H1 (cell line): ENCODE measurements at regions not wholly inside any gene's neighbourhood (a gene's known extent, or its start where the extent isn't known, plus 50 kb on each side); places are given as distances from the start of the nearest gene placed in this dataset.

Source experiments
- CTCF ChIA-PET: fragments of 300-600 bp; sonication (Branson Sonifier 250); formaldehyde crosslinking; loops from one replicate; lab custom pipeline; 2021; ENCODE audit not compliant: partially characterized antibody; lab: Charles Lee
- POLR2A ChIA-PET: fragments of 300-600 bp; sonication (Branson Sonifier 250); formaldehyde crosslinking; loops from one replicate; lab custom pipeline; 2021; ENCODE audit warnings: inconsistent platforms; ENCODE audit not compliant: partially characterized antibody; lab: Charles Lee
- DNase-seq, 2 experiments: peaks; one replicate each; pipeline versions ENCODE4 v3.0.0 to v3.0.0-alpha.2; 2010 to 2022; ENCODE audit warnings: low spot score in 2 of 2, low read depth in 1 of 2, mixed read lengths in 1 of 2
- FAIRE-seq: peaks from 2 replicates; lab custom pipeline; 2011; peaks lifted over from hg19 to GRCh38; lab: Jason Lieb, UNC
- H2AFZ ChIP-seq: 2 replicates; pipeline ENCODE4 v1.8.1; 2012; ENCODE audit warnings: low read length, inconsistent platforms
- H2AK5ac ChIP-seq: 2 replicates; pipeline ENCODE4 v1.6.1; 2013; ENCODE audit warnings: low read depth, low read length
- H2BK120ac ChIP-seq: replicated peaks from 2 replicates; pipeline ENCODE3; 2013; ENCODE audit warnings: low read depth, low read length, inconsistent platforms
- H2BK12ac ChIP-seq: 2 replicates; pipeline ENCODE4 v1.6.1; 2013; ENCODE audit warnings: low read depth, low read length
- H2BK15ac ChIP-seq: 2 replicates; pipeline ENCODE4 v1.6.1; 2013; ENCODE audit warnings: low read length
- H2BK20ac ChIP-seq: 2 replicates; pipeline ENCODE4 v1.6.1; 2013; ENCODE audit warnings: low read length
- H2BK5ac ChIP-seq: 2 replicates; pipeline ENCODE4 v1.6.1; 2013; ENCODE audit warnings: low read depth, low read length
- H3K14ac ChIP-seq: 2 replicates; pipeline ENCODE4 v1.6.1; 2013; ENCODE audit warnings: inconsistent platforms; ENCODE audit not compliant: insufficient read length
- H3K18ac ChIP-seq: 2 replicates; pipeline ENCODE4 v1.6.1; 2013; ENCODE audit warnings: low read length; ENCODE audit errors: extremely low read depth
- H3K23ac ChIP-seq: 2 replicates; pipeline ENCODE4 v1.6.1; 2013; ENCODE audit warnings: inconsistent platforms; ENCODE audit not compliant: insufficient read length
- H3K23me2 ChIP-seq: 2 replicates; pipeline ENCODE4 v1.6.1; 2013; ENCODE audit warnings: low read depth, low read length
- H3K27ac ChIP-seq: 2 replicates; pipeline ENCODE4 v1.6.1; 2011; ENCODE audit warnings: low read depth, low read length, inconsistent platforms
- H3K27me3 ChIP-seq, 4 experiments: replicated peaks in 1 of 4; 1 replicate in 1 of 4; 2 replicates in 3 of 4; pipeline versions ENCODE4 v1.6.1 to v1.8.1; 2011 to 2013; ENCODE audit warnings: low read length in 3 of 4, mild to moderate bottlenecking in 3 of 4, inconsistent platforms in 2 of 4, mixed read lengths in 2 of 4, moderate library complexity in 1 of 4; ENCODE audit not compliant: control insufficient read depth in 3 of 4, insufficient read depth in 3 of 4; ENCODE audit errors: extremely low read depth in 1 of 4
- H3K36me3 ChIP-seq, 4 experiments: 2 replicates each; pipeline versions ENCODE4 v1.6.1 to v1.8.1; 2011 to 2013; ENCODE audit warnings: mild to moderate bottlenecking in 4 of 4, low read length in 3 of 4, moderate library complexity in 2 of 4, control low read depth in 1 of 4, inconsistent platforms in 1 of 4; ENCODE audit not compliant: insufficient read depth in 4 of 4, control insufficient read depth in 2 of 4
- H3K4ac ChIP-seq: replicated peaks from 2 replicates; pipeline ENCODE3; 2013; ENCODE audit warnings: low read length, low read depth, mixed read lengths, inconsistent platforms; ENCODE audit not compliant: insufficient read length
- H3K4me1 ChIP-seq, 4 experiments: replicated peaks in 1 of 4; 1 replicate in 1 of 4; 2 replicates in 3 of 4; pipeline versions ENCODE4 v1.6.1 to v1.8.1; 2011 to 2013; ENCODE audit warnings: low read length in 3 of 4, inconsistent platforms in 2 of 4, mixed read lengths in 1 of 4; ENCODE audit not compliant: insufficient read depth in 4 of 4, control insufficient read depth in 3 of 4
- H3K4me2 ChIP-seq, 2 experiments: 2 replicates each; pipeline versions ENCODE4 v1.6.1 to v1.8.1; 2011 to 2013; ENCODE audit warnings: low read depth in 2 of 2, low read length in 2 of 2, control low read depth in 1 of 2, inconsistent platforms in 1 of 2, mild to moderate bottlenecking in 1 of 2; ENCODE audit not compliant: insufficient read depth in 1 of 2
- H3K4me3 ChIP-seq, 4 experiments: fragments of 200-600, 300-600 bp in 1 of 4; sonication (generic), shearing (Covaris generic), sonication (Bioruptor Twin) in 1 of 4; 2 replicates each; pipeline versions ENCODE4 v1.5.1 to v1.8.1; 2011 to 2016; ENCODE audit warnings: low read length in 4 of 4, low read depth in 3 of 4, control low read depth in 2 of 4, inconsistent platforms in 2 of 4, mild to moderate bottlenecking in 2 of 4, mixed read lengths in 1 of 4, moderate library complexity in 1 of 4; ENCODE audit not compliant: insufficient read depth in 2 of 4; ENCODE audit errors: extremely low read depth in 1 of 4
- H3K56ac ChIP-seq: replicated peaks from 2 replicates; pipeline ENCODE3; 2013; ENCODE audit warnings: low read depth, mild to moderate bottlenecking, mixed read lengths, low read length, inconsistent platforms; ENCODE audit not compliant: insufficient read length
- H3K79me1 ChIP-seq: 2 replicates; pipeline ENCODE4 v1.6.1; 2013; ENCODE audit warnings: low read depth, low read length, control low read depth
- H3K79me2 ChIP-seq, 2 experiments: 2 replicates each; pipeline versions ENCODE4 v1.6.1 to v1.8.1; 2012 to 2013; ENCODE audit warnings: low read length in 2 of 2, mild to moderate bottlenecking in 2 of 2, inconsistent platforms in 1 of 2; ENCODE audit not compliant: insufficient read depth in 2 of 2, control insufficient read depth in 1 of 2
- H3K9ac ChIP-seq, 4 experiments: replicated peaks in 1 of 4; 1 replicate in 1 of 4; 2 replicates in 3 of 4; pipeline versions ENCODE4 v1.6.1 to v1.8.1; 2011 to 2013; ENCODE audit warnings: low read depth in 3 of 4, low read length in 3 of 4, control low read depth in 2 of 4, mild to moderate bottlenecking in 2 of 4, moderate library complexity in 2 of 4, inconsistent platforms in 1 of 4; ENCODE audit errors: extremely low read depth in 1 of 4
- H3K9me3 ChIP-seq, 2 experiments: 2 replicates each; pipeline versions ENCODE4 v1.6.1 to v1.8.1; 2012 to 2013; ENCODE audit warnings: mild to moderate bottlenecking in 2 of 2, moderate library complexity in 2 of 2, control low read depth in 1 of 2, inconsistent platforms in 1 of 2, low read depth in 1 of 2, low read length in 1 of 2, mixed read lengths in 1 of 2; ENCODE audit not compliant: insufficient read depth in 2 of 2
- H4K20me1 ChIP-seq, 2 experiments: replicated peaks in 1 of 2; 2 replicates each; pipeline versions ENCODE3 to v1.8.1; 2011 to 2013; ENCODE audit warnings: inconsistent platforms in 2 of 2, low read length in 2 of 2, mild to moderate bottlenecking in 1 of 2; ENCODE audit not compliant: insufficient read depth in 2 of 2, control insufficient read depth in 1 of 2
- H4K5ac ChIP-seq: 2 replicates; pipeline ENCODE4 v1.6.1; 2013; ENCODE audit warnings: low read length, low read depth, mixed read lengths, inconsistent platforms; ENCODE audit not compliant: insufficient read length
- H4K8ac ChIP-seq: 2 replicates; pipeline ENCODE4 v1.8.0; 2013; ENCODE audit warnings: mild to moderate bottlenecking, moderate library complexity, low read length, inconsistent platforms; ENCODE audit not compliant: insufficient read depth; ENCODE audit errors: extremely low read depth
- H4K91ac ChIP-seq: replicated peaks from 2 replicates; pipeline ENCODE3; 2013; ENCODE audit warnings: low read length, mixed read lengths, inconsistent platforms; ENCODE audit not compliant: insufficient read length
- CBX8 ChIP-seq: fragments of 300-800, 300-1000 bp; sonication (generic); IDR thresholded peaks from 2 replicates; pipeline ENCODE4 v1.7.1; 2016; ENCODE audit warnings: low read depth, low read length, borderline replicate concordance
- HDAC2 ChIP-seq, 2 experiments: fragments of 300-600 bp in 1 of 2; sonication (generic) in 1 of 2; IDR thresholded peaks; 2 replicates each; pipeline ENCODE4 v1.6.1; 2011 to 2012; ENCODE audit warnings: low read depth in 2 of 2, low read length in 2 of 2, mild to moderate bottlenecking in 2 of 2, moderate library complexity in 2 of 2, borderline replicate concordance in 1 of 2, inconsistent platforms in 1 of 2
- NRF1 ChIP-seq: IDR thresholded peaks from 2 replicates; pipeline ENCODE4 v1.6.1; 2011; ENCODE audit warnings: mild to moderate bottlenecking, low read depth, low read length, improper control_type of control experiment
- POLR2A ChIP-seq, 2 experiments: IDR thresholded peaks; 1 replicate in 1 of 2; 2 replicates in 1 of 2; pipeline ENCODE4 v1.6.1; 2011; ENCODE audit warnings: low read depth in 2 of 2, low read length in 2 of 2, mild to moderate bottlenecking in 2 of 2; ENCODE audit errors: control extremely low read depth in 1 of 2
- POLR2AphosphoS5 ChIP-seq: IDR thresholded peaks from 2 replicates; pipeline ENCODE4 v1.6.1; 2011; ENCODE audit warnings: low read depth, low read length
- RBBP5 ChIP-seq: IDR thresholded peaks from 2 replicates; pipeline ENCODE4 v1.7.1; 2012; ENCODE audit warnings: low read depth, mild to moderate bottlenecking, inconsistent platforms, low read length, moderate library complexity, borderline replicate concordance
- RFX5 ChIP-seq: IDR thresholded peaks from 2 replicates; pipeline ENCODE4 v1.6.1; 2011; ENCODE audit warnings: low read depth, low read length, improper control_type of control experiment, borderline replicate concordance
- SP1 ChIP-seq: IDR thresholded peaks from 2 replicates; pipeline ENCODE4 v1.6.1; 2011; ENCODE audit warnings: low read depth, low read length
- SUZ12 ChIP-seq: fragments of 200-600 bp; sonication (generic); IDR thresholded peaks from 2 replicates; pipeline ENCODE4 v1.6.1; 2012; ENCODE audit warnings: mild to moderate bottlenecking, inconsistent platforms, low read length, moderate library complexity, mixed read lengths
- TCF12 ChIP-seq: IDR thresholded peaks from 2 replicates; pipeline ENCODE4 v1.6.1; 2011; ENCODE audit warnings: low read depth, mild to moderate bottlenecking, low read length
- TEAD4 ChIP-seq: IDR thresholded peaks from 2 replicates; pipeline ENCODE4 v1.6.1; 2012; ENCODE audit warnings: low read depth, low read length, inconsistent platforms, mixed read lengths
- WGBS, 2 experiments: shearing (Covaris generic) in 1 of 2; methylation state at CpG; one replicate each; pipeline versions ENCODE4 v1.1.6 to v1.1.7; 2013 to 2015; ENCODE audit warnings: low lambda C conversion rate in 2 of 2, mixed read lengths in 2 of 2, inconsistent platforms in 1 of 2, low coverage in 1 of 2, missing lambda C conversion rate in 1 of 2; ENCODE audit not compliant: insufficient replicate concordance in 2 of 2, insufficient coverage in 1 of 2, insufficient read length in 1 of 2; ENCODE audit errors: extremely low coverage in 1 of 2, missing lambda C conversion rate in 1 of 2; 5-methylcytosine and 5-hydroxymethylcytosine counted together
- TF ChIP-seq, protein P1 (sequence below): IDR thresholded peaks from 2 replicates; pipeline ENCODE4 v1.6.1; 2011; ENCODE audit warnings: low read length, improper control_type of control experiment
- TF ChIP-seq, protein P2 (sequence below): IDR thresholded peaks from 2 replicates; pipeline ENCODE4 v1.6.1; 2012; ENCODE audit warnings: low read length, inconsistent platforms

DNA sequence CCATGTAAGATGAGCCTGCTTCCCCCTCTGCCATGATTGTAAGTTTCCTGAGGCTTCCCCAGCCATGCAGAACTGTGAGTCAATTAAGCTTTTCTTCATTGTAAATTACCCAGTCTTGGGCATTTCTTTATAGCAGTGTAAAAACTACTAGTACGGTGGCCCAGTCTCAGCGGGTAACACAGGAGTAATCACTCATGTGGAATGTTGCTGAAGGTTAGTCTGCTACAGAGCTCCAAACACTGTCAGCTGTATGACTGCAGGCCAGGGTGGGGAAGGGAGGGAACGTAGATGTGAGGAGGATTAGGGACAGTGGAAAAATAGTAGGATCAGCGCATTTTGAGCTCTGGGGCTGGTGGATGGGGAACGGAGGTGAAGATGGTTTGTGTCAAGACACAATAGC, 711.2 kb upstream of the SOX11 start:
- ChIA-PET POLR2A (no interaction called here), CTCF (interaction anchor here (1.0 kb wide), 1 partner anchor 11 kb away, joined by 4 read pairs; no protein-coding TSS in a partner anchor)
- Histone ChIP-seq H2BK12ac (no peak overlapping the region), H4K8ac (no peak overlapping the region), H3K23me2 (no peaks in the 10 kb centered on the region), H3K27ac (no peak overlapping the region), H4K20me1 (no peaks in the 10 kb centered on the region), H3K4ac (peak overlapping the region; percentile 34), H3K27me3 (no peaks in the 10 kb centered on the region), H4K5ac (no peak overlapping the region), H2BK5ac (no peak overlapping the region), H2AK5ac (no peak overlapping the region), H3K4me1 (no peaks in the 10 kb centered on the region), H3K79me1 (no peaks in the 10 kb centered on the region), H3K18ac (no peak overlapping the region), H3K9ac (no peak overlapping the region), H3K56ac (no peak overlapping the region), H3K9me3 (no peaks in the 10 kb centered on the region), H2BK120ac (no peak overlapping the region), H3K23ac (no peak overlapping the region), H3K4me3 (no peak overlapping the region), H3K14ac (no peak overlapping the region), H2BK20ac (no peak overlapping the region), H3K36me3 (no peaks in the 10 kb centered on the region), H3K4me2 (no peak overlapping the region), H4K91ac (peak overlapping the region; percentile 61), H2AFZ (no peak overlapping the region), H2BK15ac (no peak overlapping the region), H3K79me2 (no peaks in the 10 kb centered on the region)
- DNase-seq (no peak), FAIRE-seq (no peak)
- 90% methylated on average over 5 of the region's 5 CpGs; no CpG with 5 or more reads in 1 of the 2 experiments for WGBS, 2 experiments
- TF ChIP-seq RFX5 = no peak
- no peak for TF ChIP-seq SUZ12
- TF ChIP-seq, protein P1, sequence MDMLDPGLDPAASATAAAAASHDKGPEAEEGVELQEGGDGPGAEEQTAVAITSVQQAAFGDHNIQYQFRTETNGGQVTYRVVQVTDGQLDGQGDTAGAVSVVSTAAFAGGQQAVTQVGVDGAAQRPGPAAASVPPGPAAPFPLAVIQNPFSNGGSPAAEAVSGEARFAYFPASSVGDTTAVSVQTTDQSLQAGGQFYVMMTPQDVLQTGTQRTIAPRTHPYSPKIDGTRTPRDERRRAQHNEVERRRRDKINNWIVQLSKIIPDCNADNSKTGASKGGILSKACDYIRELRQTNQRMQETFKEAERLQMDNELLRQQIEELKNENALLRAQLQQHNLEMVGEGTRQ = no peak
- no peak for TF ChIP-seq NRF1
- TF ChIP-seq TEAD4 = no peak
- TF ChIP-seq RBBP5 = no peak
- no peak for TF ChIP-seq SP1
- TF ChIP-seq, protein P2, sequence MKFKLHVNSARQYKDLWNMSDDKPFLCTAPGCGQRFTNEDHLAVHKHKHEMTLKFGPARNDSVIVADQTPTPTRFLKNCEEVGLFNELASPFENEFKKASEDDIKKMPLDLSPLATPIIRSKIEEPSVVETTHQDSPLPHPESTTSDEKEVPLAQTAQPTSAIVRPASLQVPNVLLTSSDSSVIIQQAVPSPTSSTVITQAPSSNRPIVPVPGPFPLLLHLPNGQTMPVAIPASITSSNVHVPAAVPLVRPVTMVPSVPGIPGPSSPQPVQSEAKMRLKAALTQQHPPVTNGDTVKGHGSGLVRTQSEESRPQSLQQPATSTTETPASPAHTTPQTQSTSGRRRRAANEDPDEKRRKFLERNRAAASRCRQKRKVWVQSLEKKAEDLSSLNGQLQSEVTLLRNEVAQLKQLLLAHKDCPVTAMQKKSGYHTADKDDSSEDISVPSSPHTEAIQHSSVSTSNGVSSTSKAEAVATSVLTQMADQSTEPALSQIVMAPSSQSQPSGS = no peak
- TF ChIP-seq POLR2AphosphoS5 = no peak
- no peak for TF ChIP-seq CBX8
- TF ChIP-seq HDAC2 (IDR thresholded peaks at IDR 0.05; ENCODE audit: borderline replicate concordance in 1 of 2, low read depth in 2 of 2, low read length in 2 of 2) = no peak
- no peak for TF ChIP-seq TCF12
- TF ChIP-seq POLR2A (IDR thresholded peaks at IDR 0.05; ENCODE audit: control extremely low read depth in 1 of 2, low read depth in 2 of 2, low read length in 2 of 2) = no peak
